Neural cell (in vitro differentiated cells): ENCODE measurements at regions not wholly inside any gene's neighbourhood (a gene's known extent, or its start where the extent isn't known, plus 50 kb on each side); places are given as distances from the start of the nearest gene placed in this dataset.

Experiments used
- H2AFZ ChIP-seq: fragments of 200-600, 300-800 bp; sonication (generic), shearing (Covaris generic); 2 replicates; pipeline ENCODE4 v1.6.0; 2014; ENCODE audit warnings: low read depth, mild to moderate bottlenecking, antibody characterized with exemption, low read length, moderate library complexity
- H3F3A ChIP-seq: fragments of 200-600 bp; shearing (Covaris generic); 2 replicates; pipeline ENCODE4 v1.6.1; 2016; ENCODE audit warnings: mild to moderate bottlenecking, moderate library complexity, mixed read lengths, antibody characterized with exemption, low read length; ENCODE audit not compliant: insufficient read depth, poor library complexity, severe bottlenecking
- H3K27ac ChIP-seq: fragments of 200-600, 300-800 bp; sonication (generic), shearing (Covaris generic); 2 replicates; pipeline ENCODE4 v1.5.1; 2014; ENCODE audit warnings: mild to moderate bottlenecking, low read length, moderate library complexity
- H3K27me3 ChIP-seq: fragments of 300-800, 200-600 bp; sonication (generic), shearing (Covaris generic); 2 replicates; pipeline ENCODE4 v1.6.0; 2014; ENCODE audit warnings: mild to moderate bottlenecking, low read depth, low read length, moderate library complexity; ENCODE audit not compliant: insufficient read depth
- H3K36me3 ChIP-seq: fragments of 300-800, 200-600 bp; sonication (generic), shearing (Covaris generic); 2 replicates; pipeline ENCODE4 v1.5.1; 2014; ENCODE audit warnings: mild to moderate bottlenecking, antibody characterized with exemption, low read length, moderate library complexity; ENCODE audit not compliant: insufficient read depth
- H3K4me2 ChIP-seq: fragments of 300-800, 200-600 bp; sonication (generic), shearing (Covaris generic); 2 replicates; pipeline ENCODE4 v1.6.0; 2014; ENCODE audit warnings: mild to moderate bottlenecking, low read length
- H3K4me3 ChIP-seq: fragments of 300-800, 200-600 bp; sonication (generic), shearing (Covaris generic); 2 replicates; pipeline ENCODE4 v1.5.1; 2014; ENCODE audit warnings: mild to moderate bottlenecking, low read length, moderate library complexity
- H3K79me2 ChIP-seq: fragments of 200-600 bp; shearing (Covaris generic); replicated peaks from 2 replicates; pipeline ENCODE4 v1.6.0; 2014; ENCODE audit warnings: mild to moderate bottlenecking, low read length, moderate library complexity; ENCODE audit not compliant: insufficient read depth
- H3K9ac ChIP-seq: fragments of 300-800, 200-600 bp; sonication (generic), shearing (Covaris generic); 2 replicates; pipeline ENCODE4 v1.6.1; 2016; ENCODE audit warnings: mild to moderate bottlenecking, low read length, mixed read lengths
- H3K9me2 ChIP-seq: fragments of 200-600 bp; shearing (Covaris generic); 2 replicates; pipeline ENCODE4 v1.6.1; 2016; ENCODE audit warnings: mild to moderate bottlenecking, low read length, mixed read lengths; ENCODE audit not compliant: insufficient read depth
- H3K9me3 ChIP-seq: fragments of 200-600, 300-800 bp; sonication (generic), shearing (Covaris generic); 2 replicates; pipeline ENCODE4 v1.6.1; 2016; ENCODE audit warnings: mild to moderate bottlenecking, mixed run types, low read length, moderate library complexity, mixed read lengths
- H4K20me1 ChIP-seq: fragments of 200-600 bp; shearing (Covaris generic); 2 replicates; pipeline ENCODE4 v1.6.1; 2016; ENCODE audit warnings: mild to moderate bottlenecking, mixed run types; ENCODE audit not compliant: insufficient read depth
- CTCF ChIP-seq: fragments of 450-650 bp; IDR thresholded peaks from 2 replicates; pipeline ENCODE4 v1.5.1; 2014; ENCODE audit warnings: antibody characterized with exemption, mild to moderate bottlenecking, moderate library complexity; ENCODE audit not compliant: poor library complexity, severe bottlenecking
- EP300 ChIP-seq: fragments of 450-650 bp; conservative IDR thresholded peaks from 2 replicates; pipeline ENCODE4 v1.6.1; 2014; ENCODE audit warnings: antibody characterized with exemption, mild to moderate bottlenecking, moderate library complexity; ENCODE audit not compliant: poor library complexity, severe bottlenecking
- EZH2 ChIP-seq: fragments of 200-600, 300-800 bp; shearing (Covaris generic), sonication (generic); IDR thresholded peaks from 2 replicates; pipeline ENCODE4 v1.6.1; 2014; ENCODE audit warnings: antibody characterized with exemption, low read length, borderline replicate concordance, mild to moderate bottlenecking; ENCODE audit not compliant: insufficient read depth, poor library complexity, severe bottlenecking
- MXI1 ChIP-seq: fragments of 450-650 bp; conservative IDR thresholded peaks from 2 replicates; pipeline ENCODE4 v1.6.1; 2014; ENCODE audit warnings: antibody characterized with exemption, mild to moderate bottlenecking; ENCODE audit not compliant: poor library complexity, severe bottlenecking
- POLR2AphosphoS5 ChIP-seq: IDR thresholded peaks from 2 replicates; pipeline ENCODE4 v1.6.1; 2012
- RAD21 ChIP-seq: fragments of 450-650 bp; conservative IDR thresholded peaks from 2 replicates; pipeline ENCODE4 v1.6.1; 2014; ENCODE audit warnings: antibody characterized with exemption, mild to moderate bottlenecking, moderate library complexity
- REST ChIP-seq: IDR thresholded peaks from 2 replicates; pipeline ENCODE4 v1.6.1; 2012; ENCODE audit warnings: borderline replicate concordance
- SMC3 ChIP-seq: fragments of 450-650 bp; conservative IDR thresholded peaks from 2 replicates; pipeline ENCODE4 v1.6.1; 2014; ENCODE audit warnings: antibody characterized with exemption, mild to moderate bottlenecking, moderate library complexity; ENCODE audit not compliant: poor library complexity
- TAF1 ChIP-seq: IDR thresholded peaks from 2 replicates; pipeline ENCODE4 v1.6.1; 2012; ENCODE audit warnings: low read depth

- H3K79me2 ChIP-seq, result no peaks in the 10 kb centered on the region
- no peak for TF ChIP-seq CTCF
- TF ChIP-seq EP300, result no peak
- no peak for TF ChIP-seq SMC3
- TF ChIP-seq RAD21, result no peak
- no peak for TF ChIP-seq POLR2AphosphoS5
- TF ChIP-seq REST, result no peak
- no peak for TF ChIP-seq EZH2
- TF ChIP-seq TAF1, result no peak
- TF ChIP-seq MXI1, result no peak
These were observed 55.6 kb upstream of the MSX1 start for GRCh38 chr4:4803912-4804296.

GRCh38 chr4:4803216-4803911 lies 56.1 kb upstream of the MSX1 start:
- no peak overlapping the region for H3K27ac ChIP-seq
- H3K27me3 ChIP-seq, result no peaks in the 10 kb centered on the region
- no peaks in the 10 kb centered on the region for H3K9me2 ChIP-seq
- no peaks in the 10 kb centered on the region for H3K36me3 ChIP-seq
- no peak for TF ChIP-seq TAF1
- TF ChIP-seq RAD21, result no peak
- TF ChIP-seq MXI1, result no peak
- TF ChIP-seq REST, result no peak
- no peak for TF ChIP-seq EZH2
- no peak for TF ChIP-seq SMC3
- TF ChIP-seq CTCF, result no peak
- H4K20me1 ChIP-seq, result no peaks in the 10 kb centered on the region
- no peaks in the 10 kb centered on the region for H3K9me3 ChIP-seq
- H3F3A ChIP-seq, result no peaks in the 10 kb centered on the region
- no peak overlapping the region for H3K9ac ChIP-seq
- no peak overlapping the region for H3K4me2 ChIP-seq
- H3K4me3 ChIP-seq, result no peak overlapping the region
- H2AFZ ChIP-seq, result no peak overlapping the region
- H3K79me2 ChIP-seq, result no peaks in the 10 kb centered on the region

More at GRCh38 chr4:4803912-4804296, 55.6 kb upstream of the MSX1 start:
- no peaks in the 10 kb centered on the region for H3K9me3 ChIP-seq
- H3F3A ChIP-seq, result no peaks in the 10 kb centered on the region
- no peaks in the 10 kb centered on the region for H3K9me2 ChIP-seq
- no peak overlapping the region for H2AFZ ChIP-seq
- no peak overlapping the region for H3K4me3 ChIP-seq
- no peak overlapping the region for H3K4me2 ChIP-seq
- no peaks in the 10 kb centered on the region for H3K36me3 ChIP-seq
- no peak overlapping the region for H3K27ac ChIP-seq
- no peak overlapping the region for H3K9ac ChIP-seq
- no peaks in the 10 kb centered on the region for H4K20me1 ChIP-seq
- H3K27me3 ChIP-seq, result no peaks in the 10 kb centered on the region
